Trophoblast cell (in vitro differentiated cells and primary cell): ENCODE measurements at regions not wholly inside any gene's neighbourhood (a gene's known extent, or its start where the extent isn't known, plus 50 kb on each side); places are given as distances from the start of the nearest gene placed in this dataset.

Experiments used
- DNase-seq, 2 donors: peaks; one replicate each; pipeline ENCODE4 v3.0.0-alpha.2; 2016
- H2AFZ ChIP-seq: 2 replicates; pipeline ENCODE4 v1.6.1; 2013; ENCODE audit warnings: low read length, moderate library complexity, mild to moderate bottlenecking; ENCODE audit not compliant: insufficient read depth, poor library complexity
- H2AK5ac ChIP-seq: 2 replicates; pipeline ENCODE4 v1.6.1; 2013; ENCODE audit warnings: mild to moderate bottlenecking, low read length
- H2BK120ac ChIP-seq: 2 replicates; pipeline ENCODE4 v1.6.1; 2013; ENCODE audit warnings: low read length, mild to moderate bottlenecking, moderate library complexity; ENCODE audit not compliant: insufficient read depth, poor library complexity
- H2BK12ac ChIP-seq: 2 replicates; pipeline ENCODE4 v1.6.1; 2013; ENCODE audit warnings: mild to moderate bottlenecking, low read length, moderate library complexity
- H2BK5ac ChIP-seq: 2 replicates; pipeline ENCODE4 v1.6.1; 2013; ENCODE audit warnings: low read length, low read depth, moderate library complexity, mild to moderate bottlenecking; ENCODE audit not compliant: poor library complexity
- H3K14ac ChIP-seq: 2 replicates; pipeline ENCODE4 v1.6.1; 2013; ENCODE audit warnings: mild to moderate bottlenecking, low read length
- H3K18ac ChIP-seq: 2 replicates; pipeline ENCODE4 v1.6.1; 2013; ENCODE audit warnings: mild to moderate bottlenecking, low read length
- H3K23ac ChIP-seq: 2 replicates; pipeline ENCODE4 v1.6.1; 2013; ENCODE audit warnings: low read length
- H3K27ac ChIP-seq: 2 replicates; pipeline ENCODE4 v1.5.1; 2013; ENCODE audit warnings: low read depth, mild to moderate bottlenecking, inconsistent platforms, low read length, moderate library complexity
- H3K27me3 ChIP-seq: 2 replicates; pipeline ENCODE4 v1.6.1; 2013; ENCODE audit warnings: inconsistent platforms, mild to moderate bottlenecking, low read length, moderate library complexity; ENCODE audit not compliant: insufficient read depth
- H3K36me3 ChIP-seq, 2 experiments: 1 replicate in 1 of 2; 2 replicates in 1 of 2; pipeline ENCODE4 v1.6.1; 2013; ENCODE audit warnings: low read length in 2 of 2, mild to moderate bottlenecking in 2 of 2, moderate library complexity in 1 of 2; ENCODE audit not compliant: insufficient read depth in 2 of 2, control insufficient read depth in 1 of 2
- H3K4ac ChIP-seq: 2 replicates; pipeline ENCODE4 v1.6.1; 2013; ENCODE audit warnings: low read depth, mild to moderate bottlenecking, low read length, moderate library complexity
- H3K4me1 ChIP-seq, 2 experiments: 1 replicate in 1 of 2; 2 replicates in 1 of 2; pipeline ENCODE4 v1.6.1; 2013; ENCODE audit warnings: low read length in 2 of 2, mild to moderate bottlenecking in 2 of 2, moderate library complexity in 1 of 2; ENCODE audit not compliant: insufficient read depth in 2 of 2, control insufficient read depth in 1 of 2
- H3K4me2 ChIP-seq: 2 replicates; pipeline ENCODE4 v1.6.1; 2013; ENCODE audit warnings: inconsistent platforms, mild to moderate bottlenecking, low read length, moderate library complexity
- H3K4me3 ChIP-seq: 2 replicates; pipeline ENCODE4 v1.5.1; 2013; ENCODE audit warnings: mild to moderate bottlenecking, low read depth, low read length, inconsistent platforms
- H3K79me1 ChIP-seq: one replicate; pipeline ENCODE4 v1.6.1; 2013; ENCODE audit warnings: low read length
- H3K79me2 ChIP-seq: 2 replicates; pipeline ENCODE4 v1.6.1; 2013; ENCODE audit warnings: low read length, mild to moderate bottlenecking; ENCODE audit not compliant: control insufficient read depth, insufficient read depth, poor library complexity
- H3K9ac ChIP-seq: 2 replicates; pipeline ENCODE4 v1.6.1; 2013; ENCODE audit warnings: mild to moderate bottlenecking, low read length
- H3K9me3 ChIP-seq: 2 replicates; pipeline ENCODE4 v1.6.1; 2013; ENCODE audit warnings: low read depth, mild to moderate bottlenecking, control low read depth, inconsistent platforms, low read length; ENCODE audit not compliant: insufficient read depth
- H4K12ac ChIP-seq: 2 replicates; pipeline ENCODE4 v1.6.1; 2013; ENCODE audit warnings: low read depth, mild to moderate bottlenecking, low read length, moderate library complexity
- H4K8ac ChIP-seq: 2 replicates; pipeline ENCODE4 v1.6.1; 2013; ENCODE audit warnings: low read depth, mild to moderate bottlenecking, low read length, moderate library complexity
- H4K91ac ChIP-seq: one replicate; pipeline ENCODE4 v1.6.1; 2013; ENCODE audit warnings: low read depth, mild to moderate bottlenecking, low read length, moderate library complexity
- WGBS: extraction: QIAGEN DNeasy Blood & Tissue Kit; methylation state at CpG from one replicate; pipeline ENCODE4 v1.1.7; 2013; ENCODE audit warnings: missing lambda C conversion rate; ENCODE audit not compliant: insufficient read length, insufficient coverage; ENCODE audit errors: extremely low coverage; 5-methylcytosine and 5-hydroxymethylcytosine counted together

DNA sequence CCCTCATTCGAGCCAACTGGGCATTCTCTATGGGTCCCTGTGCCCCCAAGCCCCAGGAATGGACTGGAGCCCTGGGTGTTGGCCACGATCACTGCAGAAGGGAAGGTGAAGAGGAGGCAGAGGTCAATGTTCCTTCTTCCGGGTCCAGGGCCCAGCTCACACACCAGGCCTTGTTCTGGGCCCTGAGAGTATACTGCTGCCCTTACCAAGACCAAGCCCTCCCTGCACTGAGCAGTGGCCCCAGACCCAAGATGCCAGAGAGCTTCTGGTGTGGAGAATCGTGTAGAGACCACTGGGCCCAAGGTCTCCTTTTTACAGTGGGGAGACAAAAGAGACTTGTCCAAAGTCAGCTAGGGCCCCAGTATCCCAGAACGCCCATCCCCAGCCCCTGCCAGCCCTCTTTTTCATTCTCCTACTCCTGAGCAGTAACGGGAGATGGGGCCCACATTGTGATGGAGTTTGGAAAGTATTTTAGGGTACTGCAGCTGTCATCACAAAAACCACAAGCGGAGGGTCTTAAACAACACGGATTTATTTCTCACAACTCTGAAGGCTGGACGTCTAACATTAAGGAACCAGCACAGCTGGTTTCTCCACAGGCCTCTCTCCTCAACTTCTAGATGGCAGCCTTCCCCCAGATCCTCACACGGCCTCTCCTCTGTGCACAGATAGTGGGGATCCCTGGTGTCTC, 79.4 kb downstream of the PDGFA start:
- Histone ChIP-seq H4K91ac (no peak overlapping the region), H3K4me3 (no peak overlapping the region), H3K27ac (no peak overlapping the region), H4K8ac (no peak overlapping the region), H3K23ac (no peak overlapping the region), H3K79me2 (no peaks in the 10 kb centered on the region), H3K27me3 (no peaks in the 10 kb centered on the region), H2BK5ac (no peak overlapping the region), H3K4me2 (no peak overlapping the region), H2AK5ac (no peak overlapping the region), H4K12ac (no peak overlapping the region), H3K9ac (no peak overlapping the region), H3K18ac (no peak overlapping the region), H3K4me1 (peaks cover 0 to 4% of the 10 kb centered on the region in 2 experiments), H2BK120ac (no peak overlapping the region), H3K4ac (no peak overlapping the region), H3K14ac (no peak overlapping the region), H3K36me3 (no peaks in the 10 kb centered on the region), H2AFZ (no peak overlapping the region), H2BK12ac (no peak overlapping the region), H3K9me3 (peaks cover 8% of the 10 kb centered on the region), H3K79me1 (no peaks in the 10 kb centered on the region)
- no CpG with 5 or more reads among the region's 10 CpGs for WGBS
- DNase-seq, result no peak

DNA sequence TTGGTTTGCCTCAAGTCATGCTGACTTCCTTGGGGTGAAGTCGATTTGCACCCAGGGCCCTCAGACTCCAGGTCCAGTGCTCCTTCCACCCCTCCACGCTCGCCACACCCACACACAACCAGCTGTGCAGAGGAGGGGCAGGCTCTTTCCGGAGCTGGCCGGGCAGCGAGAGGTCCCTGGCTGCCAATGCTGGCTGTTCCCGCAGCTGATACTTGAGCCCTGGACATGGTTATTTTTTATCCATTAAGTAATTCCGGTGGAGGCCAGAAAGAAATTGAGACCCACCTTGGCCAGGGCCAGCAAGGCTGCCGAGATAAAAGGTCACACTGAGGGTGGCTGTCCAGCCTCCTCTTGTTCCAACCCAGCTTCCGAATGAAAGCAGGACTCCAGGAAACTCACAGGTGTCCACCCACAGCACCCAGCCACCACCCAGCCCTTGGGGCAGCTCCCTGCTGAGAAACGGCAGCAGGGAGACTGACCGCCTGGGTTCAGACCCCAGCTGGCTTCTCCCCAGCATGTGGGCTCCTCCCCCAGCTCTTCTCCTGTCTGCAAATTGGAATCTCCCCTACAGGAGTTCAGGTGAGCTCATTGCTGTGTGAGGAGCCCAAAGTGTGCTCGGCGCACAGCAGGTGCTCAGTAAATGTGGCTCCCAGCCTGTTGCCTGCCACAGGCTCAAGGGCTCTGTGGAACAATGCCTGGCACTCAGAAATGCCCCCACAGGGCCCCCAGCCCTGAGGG, 77.8 kb downstream of the PDGFA start:
- Histone ChIP-seq H3K9me3 (peaks cover 8% of the 10 kb centered on the region), H3K4me2 (no peak overlapping the region), H4K91ac (no peak overlapping the region), H3K9ac (no peak overlapping the region), H3K36me3 (no peaks in the 10 kb centered on the region), H2AK5ac (no peak overlapping the region), H3K18ac (no peak overlapping the region), H2AFZ (no peak overlapping the region), H3K14ac (no peak overlapping the region), H3K4me1 (peaks cover 2 to 3% of the 10 kb centered on the region in 2 experiments), H3K23ac (no peak overlapping the region), H4K8ac (no peak overlapping the region), H2BK5ac (no peak overlapping the region), H3K79me1 (peaks cover 3% of the 10 kb centered on the region), H3K4ac (no peak overlapping the region), H4K12ac (no peak overlapping the region), H3K27ac (no peak overlapping the region), H3K4me3 (no peak overlapping the region), H3K79me2 (no peaks in the 10 kb centered on the region), H3K27me3 (no peaks in the 10 kb centered on the region), H2BK120ac (no peak overlapping the region), H2BK12ac (no peak overlapping the region)
- no CpG with 5 or more reads among the region's 14 CpGs for WGBS
- no peak for DNase-seq

DNA sequence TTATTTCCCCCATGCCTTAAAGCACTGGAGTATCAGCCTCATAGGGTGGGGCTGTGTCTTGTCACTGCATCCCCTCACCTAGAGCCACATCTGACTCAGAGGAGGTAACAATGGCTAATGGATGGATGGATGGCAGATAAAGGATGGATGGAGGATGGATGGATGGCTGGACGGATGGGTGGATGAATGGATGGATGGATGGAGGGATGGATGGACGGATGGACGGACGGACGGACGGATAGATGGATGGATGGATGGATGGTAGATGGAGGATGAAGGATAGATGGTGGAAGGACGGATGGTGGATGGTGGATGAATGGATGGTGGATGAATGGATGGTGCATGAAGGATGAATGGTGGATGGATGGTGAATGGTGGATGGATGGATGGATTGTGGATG, 77.2 kb downstream of the PDGFA start:
- Histone ChIP-seq H2BK120ac (no peak overlapping the region), H3K4me2 (no peak overlapping the region), H3K9ac (no peak overlapping the region), H3K79me1 (peaks cover 3% of the 10 kb centered on the region), H3K79me2 (no peaks in the 10 kb centered on the region), H3K23ac (no peak overlapping the region), H3K27me3 (no peaks in the 10 kb centered on the region), H2AK5ac (no peak overlapping the region), H4K12ac (no peak overlapping the region), H3K18ac (no peak overlapping the region), H3K4me3 (peak overlapping the region; percentile 26), H3K4me1 (peaks cover 2 to 3% of the 10 kb centered on the region in 2 experiments), H3K14ac (no peak overlapping the region), H2BK5ac (no peak overlapping the region), H2BK12ac (no peak overlapping the region), H4K8ac (no peak overlapping the region), H3K36me3 (no peaks in the 10 kb centered on the region), H2AFZ (no peak overlapping the region), H3K27ac (no peak overlapping the region), H3K9me3 (peaks cover 8% of the 10 kb centered on the region), H4K91ac (no peak overlapping the region), H3K4ac (no peak overlapping the region)
- no peak for DNase-seq
- 100% methylated on average over 7 of the region's 7 CpGs for WGBS

- Histone ChIP-seq H4K8ac (no peak overlapping the region), H3K27ac (no peak overlapping the region), H2BK12ac (no peak overlapping the region), H2BK120ac (no peak overlapping the region), H3K14ac (no peak overlapping the region), H2BK5ac (no peak overlapping the region), H3K27me3 (no peaks in the 10 kb centered on the region), H3K4me2 (no peak overlapping the region), H3K18ac (no peak overlapping the region), H2AFZ (no peak overlapping the region), H3K4me3 (peak overlapping the region; percentile 31), H2AK5ac (no peak overlapping the region), H4K12ac (no peak overlapping the region), H3K23ac (no peak overlapping the region), H4K91ac (no peak overlapping the region), H3K36me3 (no peaks in the 10 kb centered on the region), H3K9ac (no peak overlapping the region), H3K9me3 (peaks cover 8% of the 10 kb centered on the region), H3K4ac (no peak overlapping the region), H3K79me1 (peaks cover 3% of the 10 kb centered on the region), H3K79me2 (no peaks in the 10 kb centered on the region), H3K4me1 (peaks cover 2 to 3% of the 10 kb centered on the region in 2 experiments)
- DNase-seq, result no peak
- WGBS, result 100% methylated on average over 1 of the region's 1 CpG
Measured at GRCh38 chr7:443279-443833, 76.3 kb downstream of the PDGFA start.
